K562 (cell line): ENCODE measurements at regions not wholly inside any gene's neighbourhood (a gene's known extent, or its start where the extent isn't known, plus 50 kb on each side); places are given as distances from the start of the nearest gene placed in this dataset.

ENCODE experiments used
- ATAC-seq: fragments of 200-7000 bp; cut with Tn5 transposase; 3 replicates; pipeline ENCODE4 v1.9.1; 2020; ENCODE audit warnings: moderate library complexity
- BruUV-seq: library from RNA; stranded (reverse); fragments of 400-500 nt; replicated peaks from 2 replicates; lab custom pipeline; 2021; lab: Mats Ljungman, UMichigan
- CTCF ChIA-PET: fragments of 300-600 bp; formaldehyde crosslinking; extraction: SDS; loops from one replicate; lab custom pipeline; 2021; ENCODE audit warnings: low intra/inter-chr PET ratio; lab: Yijun Ruan, JAX
- POLR2A ChIA-PET: fragments of 300-600, 350-650 bp; sonication (Branson Sonifier 250); formaldehyde crosslinking; extraction: SDS; loops from one replicate; lab custom pipeline; 2021; ENCODE audit warnings: antibody characterized with exemption, inconsistent platforms; lab: Yijun Ruan, JAX
- DNase-seq, 4 experiments: peaks; one replicate each; pipeline versions ENCODE4 v3.0.0 to v3.0.0-alpha.2; 2011 to 2018; ENCODE audit warnings: low spot score in 3 of 4, mixed read lengths in 3 of 4; ENCODE audit errors: extremely low read depth in 1 of 4
- FAIRE-seq: peaks from 2 replicates; lab custom pipeline; 2011; peaks lifted over from hg19 to GRCh38; lab: Jason Lieb, UNC
- H2AFZ ChIP-seq: 2 replicates; pipeline ENCODE4 v1.6.0; 2011; ENCODE audit warnings: low read depth, low read length, control low read depth, inconsistent platforms
- H3K27ac ChIP-seq: fragments of 200-600 bp; 3 replicates; pipeline ENCODE4 v1.8.0; 2011; ENCODE audit warnings: low read depth, mild to moderate bottlenecking, control low read depth, inconsistent platforms, low read length, moderate library complexity, mixed read lengths; ENCODE audit errors: extremely low read depth
- H3K27me3 ChIP-seq, 2 experiments: fragments of 300-600 bp in 1 of 2; 2 replicates in 1 of 2; 3 replicates in 1 of 2; pipeline versions ENCODE4 v1.6.0 to v1.8.0; 2011; ENCODE audit warnings: inconsistent platforms in 2 of 2, low read length in 2 of 2, mild to moderate bottlenecking in 1 of 2, mixed read lengths in 1 of 2, moderate library complexity in 1 of 2; ENCODE audit not compliant: control insufficient read depth in 2 of 2, insufficient read depth in 2 of 2
- H3K36me3 ChIP-seq: fragments of 300-600 bp; 3 replicates; pipeline ENCODE4 v1.8.0; 2011; ENCODE audit warnings: mild to moderate bottlenecking, low read length, inconsistent platforms; ENCODE audit not compliant: control insufficient read depth, insufficient read depth
- H3K4me1 ChIP-seq, 2 experiments: fragments of 200-600 bp in 1 of 2; replicated peaks in 1 of 2; 2 replicates in 1 of 2; 3 replicates in 1 of 2; pipeline versions ENCODE4 v1.5.1 to v1.8.0; 2011; ENCODE audit warnings: inconsistent platforms in 2 of 2, low read length in 2 of 2, mild to moderate bottlenecking in 1 of 2, mixed read lengths in 1 of 2, moderate library complexity in 1 of 2; ENCODE audit not compliant: control insufficient read depth in 2 of 2, insufficient read depth in 2 of 2
- H3K4me2 ChIP-seq: 2 replicates; pipeline ENCODE4 v1.6.1; 2011; ENCODE audit warnings: low read length, control low read depth, inconsistent platforms, mixed read lengths; ENCODE audit not compliant: insufficient read depth
- H3K4me3 ChIP-seq: fragments of 200-600 bp; sonication (generic), shearing (Covaris generic); 2 replicates; pipeline ENCODE4 v1.5.1; 2016; ENCODE audit warnings: control low read depth, inconsistent platforms
- H3K79me2 ChIP-seq: fragments of 200-600 bp; 3 replicates; pipeline ENCODE4 v1.8.0; 2011; ENCODE audit warnings: low read length, inconsistent platforms; ENCODE audit not compliant: control insufficient read depth, insufficient read depth
- H3K9ac ChIP-seq, 2 experiments: 2 replicates each; pipeline versions ENCODE4 v1.6.0 to v1.6.1; 2011; ENCODE audit warnings: low read depth in 2 of 2, low read length in 2 of 2, control low read depth in 1 of 2, inconsistent platforms in 1 of 2, mild to moderate bottlenecking in 1 of 2, mixed read lengths in 1 of 2; ENCODE audit not compliant: insufficient read depth in 1 of 2
- H3K9me1 ChIP-seq: one replicate; pipeline ENCODE4 v1.6.0; 2011; ENCODE audit warnings: inconsistent platforms, mild to moderate bottlenecking, low read length, moderate library complexity; ENCODE audit not compliant: control insufficient read depth, insufficient read depth
- H3K9me3 ChIP-seq: replicated peaks from 2 replicates; pipeline ENCODE4 v1.5.1; 2011; ENCODE audit warnings: low read depth, low read length, inconsistent platforms; ENCODE audit not compliant: control insufficient read depth, insufficient read depth
- H4K20me1 ChIP-seq: replicated peaks from 2 replicates; pipeline ENCODE4 v1.6.1; 2011; ENCODE audit warnings: low read length, inconsistent platforms, mixed read lengths; ENCODE audit not compliant: control insufficient read depth, insufficient read depth
- ARID3A ChIP-seq: IDR thresholded peaks from 2 replicates; pipeline ENCODE4 v1.6.1; 2012; ENCODE audit warnings: low read depth, low read length, improper control_type of control experiment, borderline replicate concordance
- ATF6 ChIP-seq: sonication (generic); formaldehyde crosslinking; IDR thresholded peaks from 2 replicates; pipeline ENCODE4 v1.4.0; 2020; ENCODE audit warnings: mild to moderate bottlenecking, missing genetic modification reagents
- EP300 ChIP-seq: IDR thresholded peaks from 2 replicates; pipeline ENCODE4 v1.6.1; 2012; ENCODE audit warnings: low read length, improper control_type of control experiment
- HMGXB4 ChIP-seq: sonication (generic); formaldehyde crosslinking; IDR thresholded peaks from 2 replicates; pipeline ENCODE4 v1.8.1; 2023; ENCODE audit warnings: mild to moderate bottlenecking, missing genetic modification reagents
- MLLT1 ChIP-seq, 2 experiments: fragments of 450-650 bp; IDR thresholded peaks; 2 replicates each; pipeline ENCODE4 v1.6.1; 2016
- MYC ChIP-seq, 2 experiments: fragments of 250-450 bp in 1 of 2; sonication (Bioruptor Pico) in 1 of 2; IDR thresholded peaks; 2 replicates each; pipeline versions ENCODE4 v1.5.1 to v1.6.1; 2012 to 2021; ENCODE audit warnings: low read depth in 2 of 2, borderline replicate concordance in 1 of 2, improper control_type of control experiment in 1 of 2, low read length in 1 of 2, mild to moderate bottlenecking in 1 of 2, moderate library complexity in 1 of 2
- NRF1 ChIP-seq, 2 experiments: fragments of 450-650 bp; IDR thresholded peaks in 1 of 2; conservative IDR thresholded peaks in 1 of 2; 2 replicates each; pipeline ENCODE4 v1.6.1; 2014; ENCODE audit warnings: mild to moderate bottlenecking in 2 of 2
- POLR2H ChIP-seq: IDR thresholded peaks from 2 replicates; pipeline ENCODE4 v1.6.1; 2016; ENCODE audit warnings: missing genetic modification characterization, low read depth, mild to moderate bottlenecking, control low read depth, missing compliant biosample characterization, moderate library complexity
- SUPT5H ChIP-seq: fragments of 450-650 bp; IDR thresholded peaks from 2 replicates; pipeline ENCODE4 v1.6.1; 2016
- WGBS: fragments of 100-300 bp; shearing (Covaris generic); methylation state at CpG from one replicate; pipeline ENCODE4 v1.1.6; 2016; ENCODE audit warnings: low coverage, mixed read lengths; ENCODE audit not compliant: insufficient coverage; ENCODE audit errors: missing lambda C conversion rate; 5-methylcytosine and 5-hydroxymethylcytosine counted together
- in situ Hi-C: fragments of 300-500 bp; cut with MboI; formaldehyde crosslinking; loops from 4 replicates; pipeline ENCODE4 v1.15.0; 2018; ENCODE audit warnings: inconsistent platforms, mixed read lengths
- intact Hi-C: fragments of 100-400 bp; cut with micrococcal nuclease; formaldehyde crosslinking; loops from 2 replicates; pipeline ENCODE4 v1.14.2; 2022

- FAIRE-seq (no peak), DNase-seq (no peak), ATAC-seq (no peak)
- Histone ChIP-seq H3K79me2 (no peaks in the 10 kb centered on the region), H3K4me2 (no peak overlapping the region), H3K36me3 (no peaks in the 10 kb centered on the region), H3K27ac (no peak overlapping the region), H3K9me1 (no peaks in the 10 kb centered on the region), H3K4me1 (no peaks in the 10 kb centered on the region), H2AFZ (no peak overlapping the region), H4K20me1 (no peaks in the 10 kb centered on the region), H3K9ac (no peak overlapping the region), H3K27me3 (no peaks in the 10 kb centered on the region), H3K4me3 (no peak overlapping the region), H3K9me3 (no peaks in the 10 kb centered on the region)
- in situ Hi-C loops (no loop called here), intact Hi-C loops (no loop called here)
- 0% methylated on average over 2 of the region's 2 CpGs for WGBS
- no TSS peak for BruUV-seq
- ChIA-PET CTCF (no interaction called here), POLR2A (no interaction called here)
- TF ChIP-seq SUPT5H = no peak
- no peak for TF ChIP-seq ATF6 (CRISPR knock-in tag)
- TF ChIP-seq NRF1 (conservative IDR thresholded peaks at IDR 0.05 in 1 of 2, IDR thresholded peaks at IDR 0.05 in 1 of 2) = no peak
- no peak for TF ChIP-seq MYC (IDR thresholded peaks at IDR 0.05; ENCODE audit: low read depth, low read length)
- no peak for TF ChIP-seq MYC (CRISPR knock-in tag; IDR thresholded peaks at IDR 0.05; ENCODE audit: borderline replicate concordance, low read depth)
- TF ChIP-seq POLR2H (tag) = no peak
- no peak for TF ChIP-seq ARID3A
- no peak for TF ChIP-seq HMGXB4 (CRISPR knock-in tag)
- TF ChIP-seq MLLT1 (IDR thresholded peaks at IDR 0.05) = no peak
- TF ChIP-seq EP300 = no peak
These were observed 216.0 kb downstream of the DIPK2A start for GRCh38 chr3:144187531-144188210.
